ENCODE measurements at regions not wholly inside any gene's neighbourhood (a gene's known extent, or its start where the extent isn't known, plus 50 kb on each side); places are given as distances from the start of the nearest gene placed in this dataset.

GRCh38 chr12:58069268-58069963 is 128.0 kb downstream of the ATP23 start:
- TF ChIP-seq EZH2 (IDR thresholded peaks at IDR 0.05; ENCODE audit: borderline replicate concordance, low read depth, low read length, severe bottlenecking) = no peak
- TF ChIP-seq CTCF (IDR thresholded peaks at IDR 0.05; ENCODE audit: borderline replicate concordance, extremely low read depth, low read length, poor library complexity, severe bottlenecking) = no peak
- Histone ChIP-seq H3K9me3 (ENCODE audit: insufficient read depth, low read length, severe bottlenecking) (no peaks in the 10 kb centered on the region), H3K27me3 (ENCODE audit: insufficient read depth, low read length, poor library complexity) (peaks cover 5% of the 10 kb centered on the region), H2AFZ (ENCODE audit: low read depth, low read length) (no peak overlapping the region), H3K4me1 (ENCODE audit: insufficient read depth, low read length) (no peaks in the 10 kb centered on the region), H3K9ac (ENCODE audit: low read depth, low read length) (no peak overlapping the region), H3K4me3 (ENCODE audit: low read depth in 1 of 2, low read length in 2 of 2) (no peak overlapping the region), H4K20me1 (ENCODE audit: insufficient read depth, low read length) (no peaks in the 10 kb centered on the region), H3K4me2 (ENCODE audit: insufficient read depth, low read length) (no peak overlapping the region), H3K27ac (ENCODE audit: low read length) (no peak overlapping the region), H3K36me3 (ENCODE audit: insufficient read depth, low read length) (no peaks in the 10 kb centered on the region), H3K79me2 (ENCODE audit: insufficient read depth, low read length) (no peaks in the 10 kb centered on the region)
- ATAC-seq (ENCODE audit: insufficient read depth, low read depth) = no peak
- no peak for DNase-seq

GRCh38 chr12:58071994-58072393 is 130.6 kb downstream of the ATP23 start:
- H3K27ac ChIP-seq (ENCODE audit: low read length) = no peak overlapping the region
- no peak overlapping the region for H3K4me3 ChIP-seq (ENCODE audit: low read depth in 1 of 2, low read length in 2 of 2)
- peaks cover 5% of the 10 kb centered on the region for H3K27me3 ChIP-seq (ENCODE audit: insufficient read depth, low read length, poor library complexity)
- H3K9me3 ChIP-seq (ENCODE audit: insufficient read depth, low read length, severe bottlenecking) = no peaks in the 10 kb centered on the region
- no peak overlapping the region for H2AFZ ChIP-seq (ENCODE audit: low read depth, low read length)
- DNase-seq (no peak), ATAC-seq (ENCODE audit: insufficient read depth, low read depth) (no peak)
- H3K4me2 ChIP-seq (ENCODE audit: insufficient read depth, low read length) = no peak overlapping the region
- no peaks in the 10 kb centered on the region for H3K4me1 ChIP-seq (ENCODE audit: insufficient read depth, low read length)
- no peaks in the 10 kb centered on the region for H3K79me2 ChIP-seq (ENCODE audit: insufficient read depth, low read length)
- H3K36me3 ChIP-seq (ENCODE audit: insufficient read depth, low read length) = no peaks in the 10 kb centered on the region
- no peak overlapping the region for H3K9ac ChIP-seq (ENCODE audit: low read depth, low read length)
- H4K20me1 ChIP-seq (ENCODE audit: insufficient read depth, low read length) = no peaks in the 10 kb centered on the region
- TF ChIP-seq EZH2 (IDR thresholded peaks at IDR 0.05; ENCODE audit: borderline replicate concordance, low read depth, low read length, severe bottlenecking) (no peak), CTCF (IDR thresholded peaks at IDR 0.05; ENCODE audit: borderline replicate concordance, extremely low read depth, low read length, poor library complexity, severe bottlenecking) (no peak)

GRCh38 chr12:58074259-58074658 is 132.9 kb downstream of the ATP23 start:
- DNase-seq (no peak), ATAC-seq (ENCODE audit: insufficient read depth, low read depth) (no peak)
- no peak overlapping the region for H3K27ac ChIP-seq (ENCODE audit: low read length)
- no peak overlapping the region for H2AFZ ChIP-seq (ENCODE audit: low read depth, low read length)
- H3K9me3 ChIP-seq (ENCODE audit: insufficient read depth, low read length, severe bottlenecking) = no peaks in the 10 kb centered on the region
- H3K4me3 ChIP-seq (ENCODE audit: low read depth in 1 of 2, low read length in 2 of 2) = no peak overlapping the region
- no peaks in the 10 kb centered on the region for H3K79me2 ChIP-seq (ENCODE audit: insufficient read depth, low read length)
- no peak overlapping the region for H3K4me2 ChIP-seq (ENCODE audit: insufficient read depth, low read length)
- no peaks in the 10 kb centered on the region for H3K4me1 ChIP-seq (ENCODE audit: insufficient read depth, low read length)
- TF ChIP-seq CTCF (IDR thresholded peaks at IDR 0.05; ENCODE audit: borderline replicate concordance, extremely low read depth, low read length, poor library complexity, severe bottlenecking) (no peak), EZH2 (IDR thresholded peaks at IDR 0.05; ENCODE audit: borderline replicate concordance, low read depth, low read length, severe bottlenecking) (no peak)
- no peak overlapping the region for H3K9ac ChIP-seq (ENCODE audit: low read depth, low read length)
- no peaks in the 10 kb centered on the region for H3K36me3 ChIP-seq (ENCODE audit: insufficient read depth, low read length)
- no peaks in the 10 kb centered on the region for H4K20me1 ChIP-seq (ENCODE audit: insufficient read depth, low read length)
- peaks cover 5% of the 10 kb centered on the region for H3K27me3 ChIP-seq (ENCODE audit: insufficient read depth, low read length, poor library complexity)
